Ecto neural progenitor cell (in vitro differentiated cells): ENCODE measurements at regions not wholly inside any gene's neighbourhood (a gene's known extent, or its start where the extent isn't known, plus 50 kb on each side); places are given as distances from the start of the nearest gene placed in this dataset.

Experiments
- DNase-seq: peaks from one replicate; pipeline ENCODE4 v3.0.0-alpha.2; 2018; ENCODE audit warnings: low spot score

- DNase-seq = peak; percentile 92
Measured at GRCh38 chr5:141747152-141748141, 65.4 kb upstream of the ARAP3 start.

DNA sequence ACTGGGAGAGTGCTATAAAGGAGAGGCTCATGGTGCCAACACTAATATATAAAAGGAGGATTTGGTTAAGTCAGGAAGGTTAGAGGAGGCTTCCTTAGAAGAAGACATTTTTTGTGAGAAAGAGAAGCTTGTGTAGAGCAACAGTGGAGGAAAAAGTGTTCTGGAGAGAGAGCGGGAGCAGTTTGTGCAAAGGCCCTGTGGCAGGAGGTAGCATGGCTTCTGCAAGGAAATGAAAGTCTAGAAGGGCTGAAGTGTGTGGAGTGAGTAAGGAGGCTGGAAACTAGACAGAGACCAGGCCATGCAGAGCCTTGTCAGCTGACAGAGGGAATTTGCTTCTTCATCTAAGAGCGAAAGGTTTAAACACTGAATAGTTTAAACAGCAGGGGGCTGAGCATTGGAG lies 64.4 kb upstream of the ARAP3 start:
- no peak for DNase-seq

- DNase-seq = no peak
Measured at GRCh38 chr5:141745390-141745789, 63.4 kb upstream of the ARAP3 start.

- DNase-seq = no peak
Measured at GRCh38 chr5:141743866-141744272, 61.8 kb upstream of the ARAP3 start.

- peak; percentile 87 for DNase-seq
Measured at GRCh38 chr5:141742866-141743851, 61.1 kb upstream of the ARAP3 start.

GRCh38 chr5:141742144-141742543 lies 60.1 kb upstream of the ARAP3 start:
- no peak for DNase-seq

DNA sequence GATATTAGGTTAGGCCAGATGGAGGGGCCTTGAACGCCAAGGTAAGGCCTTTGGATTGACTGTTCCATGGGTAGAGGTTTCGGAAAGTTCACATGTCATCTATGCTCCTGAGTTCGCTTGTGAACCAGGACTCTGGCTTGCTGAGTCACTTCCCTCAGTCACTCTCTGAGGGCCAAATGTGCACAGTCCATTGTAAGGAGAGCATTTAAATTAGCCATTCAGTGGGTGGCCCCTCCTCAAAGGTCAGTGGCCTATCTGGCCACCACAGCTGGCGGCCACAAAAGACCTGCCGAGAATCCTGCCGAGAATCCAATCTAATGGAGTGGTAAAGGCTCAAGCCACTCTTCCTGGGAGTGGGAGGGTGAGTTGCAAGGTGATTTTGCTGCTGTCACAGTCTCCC lies 58.9 kb upstream of the ARAP3 start:
- no peak for DNase-seq

GRCh38 chr5:141737535-141737934 lies 55.5 kb upstream of the ARAP3 start:
- DNase-seq = no peak

DNA sequence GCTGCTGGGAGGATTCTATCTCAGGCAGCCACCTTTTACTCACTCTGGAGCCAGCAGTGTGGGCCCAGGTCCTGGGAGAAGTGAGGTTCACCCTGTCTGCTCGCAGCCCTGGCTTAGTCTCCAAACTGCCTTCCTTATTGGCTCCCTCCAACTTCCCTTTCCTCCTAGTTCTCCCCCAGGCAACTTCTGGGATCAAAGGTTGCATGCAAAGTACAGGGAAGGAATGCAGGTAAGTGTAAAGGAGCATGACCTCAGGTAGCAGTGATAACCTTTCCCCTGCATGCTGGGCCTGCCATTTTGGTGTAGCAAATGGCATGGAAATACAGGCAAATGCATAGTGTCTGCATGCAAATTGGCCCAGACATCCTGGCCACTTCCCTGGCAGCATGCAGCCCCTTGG lies 53.8 kb upstream of the ARAP3 start:
- no peak for DNase-seq

DNA sequence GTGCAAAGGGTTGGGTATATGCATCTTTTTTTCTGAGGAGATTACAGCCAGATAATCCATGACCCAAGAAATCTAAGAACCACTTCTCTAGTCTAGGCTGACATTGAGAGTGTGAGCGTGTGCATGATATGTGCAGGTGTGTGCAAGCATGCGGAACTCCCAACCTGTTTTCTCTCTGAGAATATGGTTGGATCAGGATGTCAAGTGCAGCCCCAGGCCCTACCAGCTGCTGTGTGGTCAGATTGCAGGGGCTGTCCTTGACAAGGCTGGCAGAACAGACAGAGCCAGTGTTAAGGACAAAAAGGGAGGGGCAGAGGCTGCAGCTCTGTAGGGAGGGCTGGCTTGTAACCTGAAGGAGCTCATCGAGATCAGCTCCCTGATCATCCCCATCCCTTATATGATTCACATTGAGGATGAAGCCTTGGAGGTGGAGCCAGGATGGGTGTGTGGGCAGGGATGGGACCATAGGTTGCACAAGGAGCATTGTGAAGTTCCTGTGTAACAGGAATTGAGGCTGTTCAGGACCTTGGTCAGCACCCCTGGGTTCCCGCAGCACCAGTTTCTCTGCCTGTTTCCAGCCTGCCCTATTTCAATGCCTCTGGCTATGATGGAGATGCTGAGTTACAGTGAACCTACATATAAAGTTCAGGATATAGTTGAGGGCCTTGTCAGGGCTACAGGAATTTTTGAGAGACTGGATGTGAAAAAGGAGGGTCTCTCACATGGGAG lies 52.6 kb upstream of the ARAP3 start:
- DNase-seq = peak; percentile 78

DNA sequence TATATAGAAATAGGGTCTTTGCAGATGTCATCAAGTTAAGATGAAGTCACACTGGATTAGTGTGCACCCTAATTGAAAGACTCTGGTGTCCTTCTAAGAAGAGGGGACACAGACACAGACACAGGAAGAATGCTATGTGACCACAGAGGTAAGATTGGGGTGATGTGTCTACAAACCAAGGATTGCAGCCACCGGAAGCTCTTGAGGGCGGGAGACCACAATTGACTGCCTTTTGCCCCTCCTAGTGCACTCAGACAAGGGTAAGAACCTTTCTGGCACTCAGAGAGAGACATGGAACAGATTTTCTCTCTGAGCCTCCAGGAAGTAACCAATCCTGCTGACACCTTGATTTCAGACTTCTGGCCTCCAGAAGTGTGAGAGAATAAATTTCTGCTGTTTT lies 51.2 kb upstream of the ARAP3 start:
- no peak for DNase-seq

DNA sequence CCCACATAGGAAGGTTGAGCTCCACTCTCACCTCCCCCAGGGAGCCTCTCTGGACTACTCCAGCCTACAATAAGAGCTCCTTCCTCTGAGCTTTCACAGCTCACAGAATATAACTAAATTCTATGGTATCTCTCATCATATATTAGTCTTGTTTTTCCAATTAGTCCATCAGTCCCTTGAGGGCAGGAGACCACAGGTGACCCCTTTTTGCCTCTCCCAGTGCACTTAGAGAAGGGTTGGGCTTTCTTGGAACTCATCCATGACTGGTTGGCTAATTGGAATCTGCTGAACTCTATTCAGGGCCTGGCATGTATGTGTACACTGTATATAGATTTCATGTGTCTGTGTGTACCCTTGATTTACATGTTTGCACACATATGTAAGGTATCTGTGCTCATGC lies 50.4 kb upstream of the ARAP3 start:
- DNase-seq = no peak
